ENCODE measurements at regions not wholly inside any gene's neighbourhood (a gene's known extent, or its start where the extent isn't known, plus 50 kb on each side); places are given as distances from the start of the nearest gene placed in this dataset.

- Mint-ChIP-seq H3K27ac (no peak overlapping the region), H3K4me3 (no peak overlapping the region), H3K9me3 (ENCODE audit: insufficient read depth) (no peaks in the 10 kb centered on the region), H3K4me1 (no peaks in the 10 kb centered on the region), H3K27me3 (peaks cover 6% of the 10 kb centered on the region)
- ATAC-seq (ENCODE audit: low read depth) (no peak), DNase-seq (no peak)
- Histone ChIP-seq H3K9me3 (ENCODE audit: control extremely low read depth in 1 of 3, control insufficient read depth in 2 of 3, insufficient read depth in 1 of 3, low read length in 2 of 3) (no peaks in the 10 kb centered on the region), H3K27me3 (replicated peaks in 1 of 4; ENCODE audit: control extremely low read depth in 1 of 4, control insufficient read depth in 3 of 4, insufficient read depth in 4 of 4, low read length in 3 of 4) (no peaks in the 10 kb centered on the region), H3K4me1 (ENCODE audit: control insufficient read depth in 2 of 2, insufficient read depth in 2 of 2, low read length in 2 of 2) (no peaks in the 10 kb centered on the region), H3K4me3 (ENCODE audit: control extremely low read depth in 1 of 5, extremely low read depth in 1 of 5, insufficient read depth in 1 of 5, low read depth in 2 of 5, low read length in 4 of 5) (no peak overlapping the region), H3K9ac (ENCODE audit: low read length) (no peak overlapping the region), H4K20me1 (ENCODE audit: control insufficient read depth, insufficient read depth, low read length, poor library complexity, severe bottlenecking) (no peaks in the 10 kb centered on the region), H3K36me3 (replicated peaks in 1 of 2; ENCODE audit: control extremely low read depth in 1 of 2, control insufficient read depth in 1 of 2, extremely low read depth in 1 of 2, insufficient read depth in 2 of 2, low read length in 1 of 2) (no peaks in the 10 kb centered on the region), H3K4me2 (replicated peaks; ENCODE audit: low read depth, low read length, poor library complexity, severe bottlenecking) (no peak overlapping the region), H3K27ac (ENCODE audit: low read length in 2 of 2) (no peak overlapping the region), H2AFZ (ENCODE audit: insufficient read depth, low read depth, low read length, poor library complexity, severe bottlenecking) (no peak overlapping the region), H3K79me2 (ENCODE audit: control insufficient read depth, insufficient read depth, low read length) (no peaks in the 10 kb centered on the region)
- ChIA-PET POLR2A (no interaction called here), CTCF (no interaction called here)
- intact Hi-C loops (cut with micrococcal nuclease), result no loop called here
- no peak for TF ChIP-seq CTCF (IDR thresholded peaks at IDR 0.05)
- TF ChIP-seq EZH2 (IDR thresholded peaks at IDR 0.05; ENCODE audit: borderline replicate concordance, insufficient read depth, low read depth, low read length, poor library complexity, severe bottlenecking), result no peak
- 89% methylated on average over 2 of the region's 4 CpGs for WGBS (ENCODE audit: insufficient coverage)
Observed at GRCh38 chr2:156986339-156986988, 271.0 kb upstream of the GALNT5 start.

GRCh38 chr2:156999661-157000060, 257.8 kb upstream of the GALNT5 start:
- Histone ChIP-seq H3K27ac (ENCODE audit: low read length in 2 of 2) (no peak overlapping the region), H3K9ac (ENCODE audit: low read length) (no peak overlapping the region), H3K4me1 (ENCODE audit: control insufficient read depth in 2 of 2, insufficient read depth in 2 of 2, low read length in 2 of 2) (no peaks in the 10 kb centered on the region), H3K27me3 (replicated peaks in 1 of 4; ENCODE audit: control extremely low read depth in 1 of 4, control insufficient read depth in 3 of 4, insufficient read depth in 4 of 4, low read length in 3 of 4) (no peaks in the 10 kb centered on the region), H3K4me2 (replicated peaks; ENCODE audit: low read depth, low read length, poor library complexity, severe bottlenecking) (no peak overlapping the region), H3K79me2 (ENCODE audit: control insufficient read depth, insufficient read depth, low read length) (no peaks in the 10 kb centered on the region), H3K36me3 (replicated peaks in 1 of 2; ENCODE audit: control extremely low read depth in 1 of 2, control insufficient read depth in 1 of 2, extremely low read depth in 1 of 2, insufficient read depth in 2 of 2, low read length in 1 of 2) (no peaks in the 10 kb centered on the region), H3K9me3 (ENCODE audit: control extremely low read depth in 1 of 3, control insufficient read depth in 2 of 3, insufficient read depth in 1 of 3, low read length in 2 of 3) (no peaks in the 10 kb centered on the region), H3K4me3 (ENCODE audit: control extremely low read depth in 1 of 5, extremely low read depth in 1 of 5, insufficient read depth in 1 of 5, low read depth in 2 of 5, low read length in 4 of 5) (no peak overlapping the region), H2AFZ (ENCODE audit: insufficient read depth, low read depth, low read length, poor library complexity, severe bottlenecking) (no peak overlapping the region), H4K20me1 (ENCODE audit: control insufficient read depth, insufficient read depth, low read length, poor library complexity, severe bottlenecking) (no peaks in the 10 kb centered on the region)
- intact Hi-C loops (cut with micrococcal nuclease), result no loop called here
- no peak for ATAC-seq (ENCODE audit: low read depth)
- no peaks in the 10 kb centered on the region for H3K9me3 Mint-ChIP-seq (ENCODE audit: insufficient read depth)
- H3K27me3 Mint-ChIP-seq, result no peaks in the 10 kb centered on the region
- no peak for TF ChIP-seq CTCF (IDR thresholded peaks at IDR 0.05)
- TF ChIP-seq EZH2 (IDR thresholded peaks at IDR 0.05; ENCODE audit: borderline replicate concordance, insufficient read depth, low read depth, low read length, poor library complexity, severe bottlenecking), result no peak
- H3K4me1 Mint-ChIP-seq, result no peaks in the 10 kb centered on the region
- no peak overlapping the region for H3K4me3 Mint-ChIP-seq
- POLR2A ChIA-PET, result no interaction called here
- WGBS (ENCODE audit: insufficient coverage), result no CpG with 5 or more reads among the region's 4 CpGs
- CTCF ChIA-PET, result no interaction called here
- no peak overlapping the region for H3K27ac Mint-ChIP-seq
- DNase-seq, result no peak

Measured in B cell (primary cell).